ENCODE measurements at regions not wholly inside any gene's neighbourhood (a gene's known extent, or its start where the extent isn't known, plus 50 kb on each side); places are given as distances from the start of the nearest gene placed in this dataset.

DNA sequence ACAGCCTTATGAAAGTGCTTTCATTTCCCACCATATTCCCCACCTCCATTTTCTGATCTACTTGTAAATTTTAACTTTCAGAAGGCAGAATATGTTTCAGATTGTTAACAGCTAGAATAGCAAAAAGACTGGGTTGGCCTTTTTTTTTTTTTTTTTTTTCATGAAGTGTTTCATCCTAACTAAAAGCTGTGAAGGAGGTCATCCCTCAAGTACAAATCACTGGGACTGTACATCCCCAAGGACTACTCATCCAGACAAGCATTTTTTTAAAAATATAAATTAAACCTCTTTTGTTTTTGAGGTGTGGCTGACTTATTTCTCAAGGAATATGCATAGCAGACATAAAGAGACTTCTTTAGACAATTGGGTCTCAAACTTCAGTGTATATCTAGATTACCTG lies 542.1 kb upstream of the TUSC1 start:
- TF ChIP-seq CTCF (IDR thresholded peaks at IDR 0.05) (no peak), POLR2AphosphoS5 (IDR thresholded peaks at IDR 0.05; ENCODE audit: low read depth, low read length) (no peak)
